HG03103 (cell line): ENCODE measurements at regions not wholly inside any gene's neighbourhood (a gene's known extent, or its start where the extent isn't known, plus 50 kb on each side); places are given as distances from the start of the nearest gene placed in this dataset.

Experiments used
- ATAC-seq: cut with Tn5 transposase; IDR thresholded peaks from one replicate; pipeline ENCODE4 v1.9.1; 2021; ENCODE audit warnings: low read depth; ENCODE audit not compliant: unreplicated experiment

DNA sequence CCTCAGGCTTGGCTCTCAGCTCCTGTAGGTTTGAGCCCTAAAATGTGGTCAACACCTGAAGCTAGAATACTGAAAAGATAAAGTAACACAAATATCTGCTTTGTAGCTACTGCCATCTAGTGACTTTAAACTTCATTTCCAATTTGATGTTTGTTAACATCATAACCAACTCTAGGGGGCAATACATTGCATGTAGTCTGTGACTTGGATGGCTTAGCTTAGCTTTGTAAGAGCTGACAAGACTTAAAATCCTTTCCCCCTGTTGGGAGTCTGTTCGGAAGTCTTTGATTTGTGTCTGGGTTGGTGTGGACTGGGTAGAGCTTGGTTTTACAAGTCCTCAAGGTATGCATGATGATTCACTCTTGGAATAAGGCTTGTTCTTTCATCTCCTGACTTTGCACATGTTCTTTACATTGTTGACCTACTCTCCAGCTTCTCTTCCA, 51.7 kb downstream of the SCN11A start:
- peak; percentile 73 for ATAC-seq

DNA sequence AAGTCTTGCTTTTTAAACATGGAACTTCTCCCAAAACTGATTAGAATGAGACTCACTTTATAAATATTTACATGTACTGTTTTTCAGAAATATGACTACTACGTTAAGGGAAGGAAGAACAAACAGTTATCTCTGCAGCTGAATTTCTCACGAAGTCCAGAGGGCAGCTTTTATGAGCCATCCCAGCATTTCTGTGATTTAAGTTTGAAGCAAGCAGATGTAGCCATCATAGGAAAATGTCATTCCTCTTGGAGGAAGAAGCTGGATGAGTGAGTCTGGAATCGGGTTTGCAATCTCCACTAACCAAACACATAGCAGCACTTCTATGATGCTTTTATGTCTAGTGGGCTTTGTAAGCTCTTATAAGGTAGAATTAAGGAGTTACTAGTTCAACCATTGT, 53.7 kb downstream of the SCN11A start:
- ATAC-seq, result no peak

DNA sequence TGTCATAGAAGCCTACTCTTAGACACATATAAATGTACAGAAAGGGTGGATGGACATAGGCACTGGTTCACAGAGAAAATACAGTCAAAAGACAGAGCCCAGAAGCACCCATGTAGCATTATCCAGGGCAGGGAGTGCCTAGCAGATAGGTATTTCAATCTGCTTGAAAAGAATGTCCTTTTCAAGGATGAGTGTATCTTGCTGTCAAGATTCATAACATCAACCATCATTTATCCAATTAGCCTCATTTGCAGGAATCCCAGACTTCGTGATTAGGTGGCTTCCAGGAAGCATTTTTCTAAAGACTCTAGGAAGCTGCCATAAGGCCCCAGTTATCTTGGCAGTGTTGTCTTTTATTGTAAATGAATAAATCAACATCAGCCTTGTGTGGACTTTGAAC, 55.6 kb downstream of the SCN11A start:
- ATAC-seq, result no peak

DNA sequence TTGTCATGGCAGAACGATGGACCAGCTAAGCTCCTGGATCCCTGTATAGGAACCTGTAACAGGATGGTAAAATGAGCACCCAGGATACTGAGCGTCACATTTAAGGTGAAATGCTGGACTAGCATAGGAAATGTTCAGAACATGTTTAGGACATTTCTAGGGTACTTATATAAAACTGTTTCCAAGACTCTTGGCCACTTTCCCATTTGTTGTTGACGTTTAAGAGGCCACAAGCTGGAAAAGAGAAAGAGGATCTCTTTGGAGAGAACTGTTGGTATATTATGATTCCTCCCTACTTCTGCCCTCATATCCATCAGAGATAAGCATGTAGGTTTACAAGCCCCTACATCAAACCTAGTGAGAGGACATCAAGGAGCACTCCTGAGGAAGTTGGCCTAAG, 57.5 kb downstream of the SCN11A start:
- ATAC-seq, result no peak

DNA sequence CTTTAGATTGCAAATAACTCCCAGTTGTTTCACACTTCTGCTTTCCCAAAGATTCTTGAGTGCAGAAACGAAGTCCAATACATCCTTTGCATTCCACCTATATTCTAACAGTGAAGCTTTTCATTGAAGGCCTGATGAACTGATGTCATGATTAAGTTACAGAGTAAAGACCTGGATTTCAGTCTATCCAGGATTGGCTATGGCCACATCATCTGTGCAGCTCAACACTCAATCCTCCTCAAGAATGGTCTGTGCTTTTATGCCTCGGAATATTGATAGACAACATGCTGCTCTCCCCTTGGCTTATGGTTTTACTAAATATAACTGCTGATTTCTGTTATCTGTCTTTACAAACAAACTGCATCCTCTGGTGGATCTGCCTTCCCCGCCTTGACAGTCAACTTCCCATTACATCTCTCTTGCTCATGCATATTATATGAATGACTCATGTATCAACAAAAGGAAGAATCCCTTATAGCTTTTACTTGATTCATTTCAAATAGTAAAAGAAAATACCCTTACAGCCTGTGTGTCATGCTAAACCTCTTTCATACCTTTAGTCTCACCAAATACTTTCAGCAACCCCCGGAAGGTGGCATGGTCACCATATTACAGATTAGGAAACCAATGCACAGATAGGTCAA, 59.5 kb downstream of the SCN11A start:
- ATAC-seq, result no peak

DNA sequence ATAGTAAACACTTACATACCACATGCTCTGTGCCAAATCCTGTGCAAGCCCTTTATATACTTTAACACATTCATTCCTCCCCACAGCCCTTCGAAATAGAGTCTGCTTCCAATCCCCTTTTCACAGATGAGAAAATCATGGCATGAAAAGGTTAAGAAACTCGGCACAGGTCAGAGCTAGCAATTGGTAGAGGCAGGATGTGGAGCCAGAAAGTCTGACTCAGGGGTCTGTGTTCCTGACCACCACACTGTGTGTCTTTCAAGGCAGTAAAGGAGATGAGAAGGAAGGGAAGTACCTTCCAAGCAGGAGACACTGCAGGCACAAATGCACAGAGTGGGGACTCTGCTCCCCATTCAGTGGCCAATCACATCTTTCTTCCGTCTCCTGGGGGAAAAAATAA, 61.1 kb downstream of the SCN11A start:
- ATAC-seq, result no peak

DNA sequence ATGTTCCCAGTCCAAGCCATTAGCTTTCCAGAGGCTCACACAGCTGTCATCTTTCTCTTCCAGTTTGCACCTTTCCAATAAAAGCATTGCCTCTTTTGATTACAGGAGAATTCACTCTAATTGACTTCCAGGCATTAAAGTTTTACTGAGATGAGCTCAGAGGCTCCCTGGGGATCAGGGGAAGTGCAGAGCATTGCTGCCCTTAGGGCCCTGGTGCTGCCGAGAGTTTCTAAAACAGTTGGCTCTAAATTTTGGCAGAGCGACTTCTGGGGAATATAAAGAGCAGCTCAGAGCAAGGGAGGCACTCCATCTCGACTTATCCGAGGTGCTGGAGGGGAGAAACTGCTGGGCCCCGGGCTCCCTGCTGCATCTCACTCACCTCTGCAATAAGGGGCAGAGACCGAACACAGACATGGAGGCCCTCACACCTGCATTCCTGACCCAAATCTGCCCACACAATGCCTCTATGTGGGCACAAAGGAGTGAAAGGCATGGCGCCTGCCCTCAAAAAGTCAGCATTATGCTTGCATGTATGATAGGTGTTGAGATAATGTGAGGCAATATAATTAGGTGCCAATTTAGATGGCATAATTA, 61.7 kb downstream of the SCN11A start:
- no peak for ATAC-seq

DNA sequence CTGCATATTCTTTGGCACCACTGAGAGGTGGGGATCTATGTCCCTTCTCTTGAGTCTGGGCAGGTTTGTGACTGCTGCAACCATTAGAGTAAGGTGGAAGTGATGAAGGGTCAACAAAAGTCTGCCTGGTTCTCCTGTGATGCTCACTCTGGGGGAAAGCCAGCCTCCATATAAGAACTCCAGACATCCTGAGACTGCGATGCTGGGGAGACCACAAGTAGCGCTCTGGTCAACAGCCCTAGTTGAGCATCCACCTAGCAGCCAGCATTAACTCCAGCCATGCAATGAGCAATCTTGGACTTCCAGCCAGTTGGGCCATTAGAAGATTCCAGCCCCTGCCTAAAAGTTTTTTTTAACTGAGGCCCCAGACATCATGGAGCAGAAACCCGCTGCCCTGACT, 62.8 kb downstream of the SCN11A start:
- no peak for ATAC-seq

DNA sequence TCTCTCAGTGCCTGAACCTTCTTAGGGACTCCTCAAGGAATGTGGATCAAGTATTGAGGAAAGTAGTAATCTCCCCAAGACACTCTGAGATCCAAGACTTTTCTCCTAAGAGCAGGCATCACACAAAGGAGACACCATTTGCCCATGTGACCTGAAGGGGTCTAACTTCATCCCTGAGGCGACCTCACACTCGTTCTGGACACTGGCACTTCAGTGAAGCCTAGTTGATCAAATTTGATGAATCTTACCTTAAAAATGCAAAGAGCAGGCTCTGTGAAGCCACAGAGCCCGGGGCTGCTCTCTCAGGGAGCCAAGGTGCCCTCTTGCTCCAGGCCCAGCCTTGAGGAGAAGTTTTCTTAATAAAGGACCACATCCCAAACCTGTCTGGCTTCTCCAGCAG, 64.3 kb downstream of the SCN11A start:
- no peak for ATAC-seq

DNA sequence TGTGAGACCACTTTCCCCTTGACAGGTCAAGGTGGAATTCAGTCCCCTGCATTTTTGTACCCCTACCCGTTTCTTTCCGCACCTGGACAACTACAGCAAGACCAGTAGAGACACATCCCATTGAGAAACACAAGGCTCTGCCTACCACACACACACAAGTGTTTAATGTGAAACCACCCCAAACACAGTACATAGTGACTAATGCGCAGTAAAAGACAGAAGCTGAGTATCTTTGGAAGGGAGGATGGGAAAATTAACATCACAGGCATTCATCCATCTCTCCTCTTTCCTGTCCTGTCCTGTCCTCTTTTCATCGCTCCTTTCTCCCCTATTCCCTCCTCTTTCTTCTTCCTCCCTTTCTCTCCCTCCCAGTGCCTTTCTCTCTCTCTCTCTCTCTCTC, 64.8 kb downstream of the SCN11A start:
- ATAC-seq, result no peak

DNA sequence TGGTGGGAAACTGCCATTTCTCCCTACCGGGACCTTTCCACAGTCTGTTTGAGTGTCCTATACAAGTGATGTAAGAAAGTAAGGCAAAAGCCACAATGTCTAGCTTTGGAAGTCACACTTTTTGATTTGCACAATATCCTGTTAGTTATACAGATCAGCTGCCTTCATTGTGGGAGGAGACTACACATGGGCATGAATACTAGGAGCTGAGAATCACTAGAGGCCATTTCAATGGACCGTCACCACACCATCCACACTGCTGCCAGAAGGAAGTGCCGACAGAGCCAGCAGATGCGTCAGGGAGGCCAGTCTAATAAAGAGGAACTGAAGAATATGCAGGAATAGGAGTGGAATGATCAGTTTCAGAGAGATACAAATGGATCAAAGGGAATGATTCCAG, 65.8 kb downstream of the SCN11A start:
- no peak for ATAC-seq

DNA sequence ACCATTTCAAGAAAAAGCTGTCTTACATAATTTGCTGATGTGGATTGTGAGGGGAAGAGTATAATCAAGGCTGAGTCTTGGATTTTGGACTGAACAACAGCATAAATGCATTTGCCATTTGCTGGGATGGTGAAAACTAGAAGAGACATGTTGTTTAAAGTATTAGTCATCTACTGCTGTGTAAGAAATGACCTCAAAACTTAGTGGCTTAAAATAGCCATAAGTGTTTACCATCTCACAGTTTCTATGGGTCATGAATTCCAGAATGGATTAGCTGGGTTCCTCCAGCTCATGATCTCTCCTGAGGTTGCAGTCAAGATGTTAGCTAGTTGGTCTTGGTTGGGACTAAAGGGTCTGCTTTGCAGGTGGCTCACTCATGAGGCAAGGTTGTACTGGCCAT, 66.2 kb downstream of the SCN11A start:
- no peak for ATAC-seq

DNA sequence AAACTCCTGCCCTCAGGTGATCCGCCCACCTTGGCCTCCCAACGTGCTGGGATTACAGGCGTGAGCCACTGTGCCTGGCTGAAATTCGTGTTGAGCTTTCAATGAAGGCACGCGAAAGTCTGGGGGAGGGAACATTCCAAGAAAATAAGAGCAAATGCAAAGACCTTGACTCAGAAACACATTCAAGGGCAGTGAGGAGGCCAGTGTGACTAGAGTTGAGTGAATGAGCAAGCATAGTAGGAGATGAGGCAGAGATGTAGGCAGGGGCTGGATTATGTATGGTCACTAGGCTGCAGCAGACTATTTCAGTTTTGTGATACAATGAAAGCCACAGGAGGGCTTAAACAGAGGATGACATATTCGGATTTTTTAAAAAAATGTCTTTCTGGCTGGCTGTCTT, 67.0 kb downstream of the SCN11A start:
- ATAC-seq, result no peak

DNA sequence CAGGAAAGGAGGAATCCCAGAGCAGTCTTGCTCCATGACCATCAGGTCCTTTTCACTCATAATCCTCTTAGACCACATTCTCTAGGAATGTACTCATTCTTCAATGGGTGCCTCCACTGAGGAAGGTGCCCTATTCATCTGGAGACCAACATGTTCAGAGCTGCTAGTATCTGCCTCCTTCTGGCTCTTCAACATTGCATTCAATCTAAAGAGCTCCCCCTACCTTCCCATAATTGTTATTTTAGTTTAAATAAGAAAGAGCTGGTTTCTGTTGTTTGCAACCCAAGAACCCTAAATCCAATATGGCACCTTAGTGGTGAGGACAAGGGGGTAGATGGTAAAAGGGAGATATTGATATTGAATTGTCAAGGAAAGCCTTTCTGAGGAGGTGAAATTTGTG, 67.6 kb downstream of the SCN11A start:
- ATAC-seq, result no peak

DNA sequence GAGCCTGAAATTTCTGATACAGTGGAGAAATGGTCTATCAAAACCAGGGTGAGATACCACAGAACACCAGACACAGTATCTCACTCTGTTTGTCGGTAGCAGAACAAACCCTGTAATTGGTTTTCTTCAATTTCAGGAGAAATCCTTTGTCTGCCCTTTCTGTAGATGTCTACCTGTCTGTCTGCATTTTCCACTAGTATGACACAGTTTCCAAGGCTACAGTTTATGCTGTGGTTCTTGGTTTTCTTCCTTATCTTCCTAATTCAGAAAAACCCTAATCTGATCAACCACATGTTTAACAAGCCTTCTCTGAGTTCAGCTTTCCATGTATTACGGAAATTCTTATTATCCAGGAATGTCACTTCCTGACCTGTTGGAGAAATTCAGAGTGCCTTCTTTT, 70.8 kb downstream of the SCN11A start:
- ATAC-seq, result no peak

DNA sequence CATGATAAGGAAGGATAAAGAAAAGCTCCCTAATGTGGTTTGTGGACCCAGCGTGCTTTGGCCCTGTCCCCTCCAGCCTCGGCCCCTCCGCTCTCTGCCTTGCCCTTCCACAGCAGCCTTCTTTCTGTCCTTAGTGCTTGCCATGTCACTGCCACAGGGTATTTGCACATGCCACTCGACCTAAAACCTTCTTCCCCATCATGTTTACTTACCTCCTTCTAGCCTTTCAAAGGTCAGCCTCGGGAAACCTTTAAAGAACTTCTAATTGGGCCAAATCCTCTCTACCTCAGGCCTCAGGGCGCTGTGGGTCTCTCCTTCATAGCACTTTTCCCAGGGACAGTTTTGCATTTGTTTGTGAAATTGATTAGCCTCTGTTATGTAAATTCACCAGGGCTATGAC, 73.0 kb downstream of the SCN11A start:
- ATAC-seq, result no peak

DNA sequence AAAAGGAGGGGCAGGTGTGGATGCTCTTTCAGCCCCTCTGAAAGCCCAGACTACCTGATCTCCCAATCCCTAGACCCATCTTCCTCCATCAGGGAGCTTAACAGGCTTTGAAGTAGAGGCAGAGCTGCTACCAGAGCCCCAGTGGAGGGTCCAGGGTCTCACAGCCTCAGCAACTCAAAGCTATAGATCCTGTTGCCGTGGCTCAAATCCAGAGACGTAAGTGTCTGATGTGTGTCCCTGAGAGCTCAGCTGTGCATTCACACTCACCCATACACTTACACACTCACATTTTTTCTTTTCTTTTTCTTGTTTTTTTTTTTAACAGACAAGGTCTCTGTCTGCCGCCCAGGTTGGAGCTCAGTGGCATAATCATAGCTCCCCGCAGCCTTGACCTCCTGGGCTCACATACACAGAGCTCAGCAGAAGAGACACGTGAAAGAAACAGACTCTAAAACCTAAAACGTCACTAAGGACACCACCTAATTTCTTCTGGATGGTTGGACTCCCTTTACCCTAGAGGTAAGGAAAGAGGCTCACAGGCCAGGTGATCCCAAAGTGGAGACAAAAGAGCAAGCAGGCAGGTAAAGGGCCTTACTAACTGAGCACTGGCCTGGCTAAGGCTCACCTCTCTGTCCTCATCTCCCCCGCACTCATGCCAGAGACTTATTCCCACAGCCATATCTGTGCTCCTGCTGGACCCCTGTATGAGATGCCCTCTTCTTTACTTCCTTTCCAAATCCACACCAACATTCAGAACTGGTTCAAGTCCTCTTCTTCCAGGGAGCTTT, 80.7 kb downstream of the SCN11A start:
- no peak for ATAC-seq

DNA sequence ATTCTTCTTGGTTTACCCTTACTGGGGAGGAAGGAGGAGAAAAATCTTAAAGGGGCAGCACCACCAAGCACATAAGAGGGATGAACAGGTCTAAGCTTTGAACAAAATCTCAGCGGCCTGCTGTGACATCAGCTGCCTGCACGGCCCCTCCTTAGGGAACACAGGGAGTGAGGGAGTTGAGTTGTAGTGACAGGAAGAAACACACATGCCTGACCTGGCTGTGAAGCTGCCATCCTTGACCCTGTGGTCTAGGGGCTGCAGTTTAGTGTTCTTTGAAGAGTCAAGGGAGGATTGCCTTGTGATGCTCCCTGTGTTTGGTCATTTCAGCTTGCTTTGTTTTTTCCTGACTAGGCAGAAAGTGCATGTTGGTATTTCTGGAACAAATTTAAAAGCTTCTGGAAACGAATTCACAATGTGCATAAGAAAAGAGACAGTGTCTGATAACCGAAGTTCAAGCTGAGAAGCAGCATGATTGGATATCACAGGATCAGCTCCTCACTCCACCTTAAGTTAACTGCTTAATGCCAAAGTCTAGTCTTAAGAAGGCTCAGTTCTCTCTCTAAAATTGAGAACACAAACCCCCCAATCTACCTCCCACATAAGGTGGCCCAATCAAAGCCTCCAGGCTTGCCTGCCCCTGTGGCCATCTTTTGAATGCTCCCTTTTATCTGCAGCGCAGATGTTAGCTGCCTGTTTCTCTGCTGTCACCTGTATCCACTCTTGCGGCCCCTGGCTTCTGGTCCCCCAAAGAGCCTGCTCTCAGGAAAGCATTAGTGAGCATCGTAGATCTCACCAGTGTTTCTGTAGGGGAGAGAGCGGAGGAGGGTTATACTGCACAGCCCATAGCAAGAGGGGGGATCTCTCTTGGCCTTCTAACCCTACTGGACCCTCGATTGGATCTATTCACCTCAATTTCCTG, 82.2 kb downstream of the SCN11A start:
- no peak for ATAC-seq

DNA sequence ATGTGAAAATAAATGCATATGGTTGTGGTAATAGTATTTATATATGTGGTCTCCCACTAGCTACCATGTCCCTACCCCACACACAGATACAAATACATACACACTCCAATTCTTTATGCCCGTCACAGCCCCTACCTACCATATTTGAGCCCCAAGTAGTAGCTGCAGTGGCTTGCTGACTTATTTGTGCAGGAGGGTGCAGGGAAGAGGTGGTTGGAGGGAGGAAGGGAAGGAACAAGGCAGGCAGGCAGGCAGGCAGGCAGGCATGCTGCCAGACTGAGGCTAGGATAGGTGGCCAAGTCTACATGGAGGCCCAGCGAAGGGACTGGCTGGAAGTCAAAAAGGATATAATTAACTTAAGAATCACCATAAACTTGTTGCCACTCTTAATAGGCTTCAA, 82.9 kb downstream of the SCN11A start:
- ATAC-seq, result no peak

DNA sequence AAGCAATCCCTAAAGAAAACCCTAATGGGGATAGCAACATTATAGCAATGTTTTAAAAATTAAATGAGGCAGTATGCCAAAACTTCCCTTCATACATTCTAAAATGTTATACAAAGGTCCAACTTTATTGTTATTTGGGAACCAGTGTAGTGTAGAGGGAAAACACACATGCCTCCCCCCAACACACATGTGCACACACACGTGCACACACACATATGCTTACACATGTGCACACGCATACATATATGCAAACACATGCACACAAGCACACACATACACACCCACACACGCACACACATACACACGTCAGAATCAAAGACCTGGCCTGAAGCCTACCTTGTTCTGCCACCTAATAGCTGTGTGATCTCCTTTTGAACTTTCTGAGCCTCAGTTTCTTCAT, 83.3 kb downstream of the SCN11A start:
- no peak for ATAC-seq

DNA sequence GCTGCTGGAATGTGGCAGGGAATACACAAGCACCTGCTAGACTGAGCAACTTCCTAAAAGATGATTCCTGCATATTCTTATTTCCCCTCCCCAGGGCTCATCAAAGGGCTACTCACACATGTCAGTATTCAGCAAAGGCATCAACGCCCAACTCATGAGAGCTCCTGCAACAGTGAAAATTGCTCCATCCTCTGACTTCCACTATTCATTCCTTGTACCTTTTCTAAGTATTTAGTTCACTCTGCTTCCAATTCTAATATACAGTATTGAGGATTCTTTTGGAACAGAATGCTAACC, 84.1 kb downstream of the SCN11A start:
- no peak for ATAC-seq
